ENCODE measurements at regions not wholly inside any gene's neighbourhood (a gene's known extent, or its start where the extent isn't known, plus 50 kb on each side); places are given as distances from the start of the nearest gene placed in this dataset.

GRCh38 chr18:78422336-78422735 lies 557.3 kb upstream of the SALL3 start:
- no peak for DNase-seq (ENCODE audit: low spot score)
- Histone ChIP-seq H3K4me3 (no peak overlapping the region), H3K27ac (no peak overlapping the region)
- TF ChIP-seq, protein P1, sequence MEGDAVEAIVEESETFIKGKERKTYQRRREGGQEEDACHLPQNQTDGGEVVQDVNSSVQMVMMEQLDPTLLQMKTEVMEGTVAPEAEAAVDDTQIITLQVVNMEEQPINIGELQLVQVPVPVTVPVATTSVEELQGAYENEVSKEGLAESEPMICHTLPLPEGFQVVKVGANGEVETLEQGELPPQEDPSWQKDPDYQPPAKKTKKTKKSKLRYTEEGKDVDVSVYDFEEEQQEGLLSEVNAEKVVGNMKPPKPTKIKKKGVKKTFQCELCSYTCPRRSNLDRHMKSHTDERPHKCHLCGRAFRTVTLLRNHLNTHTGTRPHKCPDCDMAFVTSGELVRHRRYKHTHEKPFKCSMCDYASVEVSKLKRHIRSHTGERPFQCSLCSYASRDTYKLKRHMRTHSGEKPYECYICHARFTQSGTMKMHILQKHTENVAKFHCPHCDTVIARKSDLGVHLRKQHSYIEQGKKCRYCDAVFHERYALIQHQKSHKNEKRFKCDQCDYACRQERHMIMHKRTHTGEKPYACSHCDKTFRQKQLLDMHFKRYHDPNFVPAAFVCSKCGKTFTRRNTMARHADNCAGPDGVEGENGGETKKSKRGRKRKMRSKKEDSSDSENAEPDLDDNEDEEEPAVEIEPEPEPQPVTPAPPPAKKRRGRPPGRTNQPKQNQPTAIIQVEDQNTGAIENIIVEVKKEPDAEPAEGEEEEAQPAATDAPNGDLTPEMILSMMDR (IDR thresholded peaks at IDR 0.05) = no peak

DNA sequence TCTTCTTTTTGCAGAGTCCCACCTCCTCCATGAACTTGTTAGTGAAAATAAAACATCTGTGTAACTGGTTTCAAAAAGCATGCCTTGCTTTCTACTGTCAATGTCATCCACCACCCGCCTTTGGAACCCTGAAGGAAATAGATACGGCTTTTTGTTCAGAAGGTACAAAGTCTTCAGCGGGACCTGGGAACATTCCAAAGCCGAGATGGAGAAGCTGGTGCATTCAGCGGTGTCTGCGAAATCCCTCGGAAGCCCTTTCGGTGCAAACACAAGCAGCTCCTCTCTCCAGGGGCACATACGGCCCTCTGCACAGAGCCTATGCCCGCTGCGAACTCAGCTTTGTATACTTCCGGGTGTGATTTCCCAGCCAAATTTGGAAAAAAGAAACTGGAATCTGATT lies 555.8 kb upstream of the SALL3 start:
- TF ChIP-seq, protein P1 (IDR thresholded peaks at IDR 0.05) = no peak
- Histone ChIP-seq H3K27ac (no peak overlapping the region), H3K4me3 (no peak overlapping the region)
- DNase-seq (ENCODE audit: low spot score) = no peak

DNA sequence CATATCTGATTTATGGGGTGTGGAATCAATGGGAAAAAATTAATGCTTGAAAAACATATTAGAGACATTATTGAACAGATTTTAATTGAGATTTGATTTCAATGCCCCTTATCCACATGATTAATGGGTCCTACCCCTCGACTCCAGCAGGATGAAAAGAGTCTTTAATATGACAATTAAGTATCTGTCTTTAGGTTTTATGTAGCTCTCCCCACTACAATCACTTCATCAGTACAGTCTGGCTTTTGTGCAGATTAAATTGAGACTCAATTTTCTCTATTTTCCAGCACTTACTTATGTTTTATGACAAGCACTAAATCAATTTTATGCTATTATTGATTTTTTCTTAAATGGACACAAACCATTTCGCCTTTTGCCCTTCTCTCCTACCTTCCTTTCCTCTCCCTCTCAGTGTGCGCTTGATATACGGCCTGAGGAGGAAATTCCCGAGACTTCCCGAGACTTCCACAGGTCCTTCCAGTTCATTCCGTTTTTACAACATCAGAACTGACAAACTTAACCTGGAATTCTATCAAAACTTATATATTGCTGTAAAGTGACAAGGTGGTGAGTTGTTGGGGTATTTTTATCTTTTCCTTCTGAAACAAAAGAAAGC lies 555.1 kb upstream of the SALL3 start:
- no peak for DNase-seq (ENCODE audit: low spot score)
- TF ChIP-seq, protein P1 (IDR thresholded peaks at IDR 0.05) = no peak
- Histone ChIP-seq H3K27ac (no peak overlapping the region), H3K4me3 (no peak overlapping the region)

GRCh38 chr18:78425019-78425412 lies 554.6 kb upstream of the SALL3 start:
- TF ChIP-seq, protein P1 (IDR thresholded peaks at IDR 0.05) = no peak
- H3K27ac ChIP-seq = no peak overlapping the region
- H3K4me3 ChIP-seq = no peak overlapping the region
- no peak for DNase-seq (ENCODE audit: low spot score)

GRCh38 chr18:78427081-78427480 lies 552.5 kb upstream of the SALL3 start:
- Histone ChIP-seq H3K27ac (no peak overlapping the region), H3K4me3 (no peak overlapping the region)
- TF ChIP-seq, protein P1 (IDR thresholded peaks at IDR 0.05) = no peak
- DNase-seq (ENCODE audit: low spot score) = peak; percentile 62

DNA sequence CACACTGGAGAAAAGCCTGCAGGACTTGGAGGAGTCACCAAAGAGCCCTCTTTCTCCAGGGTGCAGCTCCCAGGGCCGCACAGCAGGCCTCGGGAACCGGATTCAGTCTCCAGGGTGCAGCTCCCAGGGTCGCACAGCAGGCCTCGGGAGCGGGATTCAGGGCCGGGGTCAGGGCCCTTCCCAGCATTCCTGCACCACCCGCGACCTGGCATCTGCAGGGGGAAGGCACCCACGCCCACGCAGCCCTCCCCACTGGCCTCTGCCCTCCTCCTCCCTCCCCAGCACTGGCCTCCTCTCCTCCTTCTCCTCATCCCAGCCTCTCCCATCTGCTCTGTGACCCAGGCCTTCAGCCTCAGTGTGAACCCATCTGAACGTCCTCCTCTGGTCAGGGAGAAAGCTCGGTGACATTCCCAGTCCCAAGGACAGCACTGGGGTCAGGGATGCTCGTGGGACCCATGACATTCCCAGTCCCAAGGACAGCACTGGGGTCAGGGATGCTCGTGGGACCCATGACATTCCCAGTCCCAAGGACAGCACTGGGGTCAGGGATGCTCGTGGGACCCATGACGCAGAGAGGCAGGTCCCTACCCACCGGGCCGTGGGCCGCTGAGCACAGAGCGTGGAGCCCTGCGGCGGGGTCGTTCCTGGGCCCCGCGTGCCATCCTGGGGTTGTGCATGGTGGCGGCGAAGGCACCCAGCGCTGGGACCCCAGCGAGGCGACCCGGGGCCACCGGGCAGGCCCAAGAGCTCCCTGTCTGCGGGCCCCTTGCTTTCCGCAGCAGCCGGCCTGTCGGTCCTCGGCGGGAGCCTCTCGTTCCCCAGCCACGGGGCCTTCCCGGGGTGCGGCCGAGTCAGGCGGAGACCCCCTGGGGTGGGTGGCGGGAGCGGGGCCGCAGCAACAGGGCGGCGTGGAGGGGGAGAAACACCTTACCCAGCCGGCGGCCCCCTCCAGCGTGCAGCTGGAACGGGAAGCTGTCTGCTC lies 550.2 kb upstream of the SALL3 start:
- no peak overlapping the region for H3K4me3 ChIP-seq
- TF ChIP-seq, protein P1 (IDR thresholded peaks at IDR 0.05) = no peak
- peak; percentile 33 for DNase-seq (ENCODE audit: low spot score)
- H3K27ac ChIP-seq = no peak overlapping the region

Measured in coronary artery (tissue), 2 donors.